ENCODE measurements at regions not wholly inside any gene's neighbourhood (a gene's known extent, or its start where the extent isn't known, plus 50 kb on each side); places are given as distances from the start of the nearest gene placed in this dataset.

GRCh38 chr15:46617507-46617906 is 982.7 kb downstream of the SQOR start:
- POLR2A ChIA-PET (ENCODE audit: unreplicated experiment), result no interaction called here
- H2AK5ac ChIP-seq (ENCODE audit: low read depth, low read length), result no peak overlapping the region
- intact Hi-C loops (cut with micrococcal nuclease), result no loop called here

More at GRCh38 chr15:46617507-46617906, 982.7 kb downstream of the SQOR start:
- no peak overlapping the region for H2BK5ac ChIP-seq (ENCODE audit: low read depth, low read length, poor library complexity, severe bottlenecking)
- no peak overlapping the region for H3K18ac ChIP-seq (ENCODE audit: low read depth, low read length)
- no peaks in the 10 kb centered on the region for H4K20me1 ChIP-seq (ENCODE audit: insufficient read depth, low read length)
- no peaks in the 10 kb centered on the region for H3K9me1 ChIP-seq (ENCODE audit: insufficient read depth, low read length)
- in situ Hi-C loops (cut with MboI; ENCODE audit: low sequenced_read_pairs), result no loop called here
- no peaks in the 10 kb centered on the region for H3K36me3 ChIP-seq (ENCODE audit: control insufficient read depth, insufficient read depth, low read length)
- H3K4me2 ChIP-seq (ENCODE audit: low read depth, low read length), result no peak overlapping the region
- H3K4me1 ChIP-seq (ENCODE audit: control insufficient read depth, insufficient read depth, low read length), result no peaks in the 10 kb centered on the region
- no peak overlapping the region for H3K9ac ChIP-seq (ENCODE audit: low read depth, low read length)
- no peak overlapping the region for H2BK120ac ChIP-seq (ENCODE audit: low read depth, low read length)
- TF ChIP-seq RAD21 (IDR thresholded peaks at IDR 0.05; ENCODE audit: low read length), result no peak
- no peak for TF ChIP-seq USF2 (IDR thresholded peaks at IDR 0.05; ENCODE audit: low read depth, low read length)
- peak; percentile 67 for TF ChIP-seq MAFK (IDR thresholded peaks at IDR 0.05; ENCODE audit: low read depth, low read length)
- no peak for TF ChIP-seq POLR2A (IDR thresholded peaks at IDR 0.05; ENCODE audit: low read depth, low read length)
- no peak for TF ChIP-seq SMC3 (IDR thresholded peaks at IDR 0.05; ENCODE audit: low read depth, low read length)
- no peak for TF ChIP-seq FOS (IDR thresholded peaks at IDR 0.05; ENCODE audit: low read depth, low read length)
- TF ChIP-seq, protein P1, sequence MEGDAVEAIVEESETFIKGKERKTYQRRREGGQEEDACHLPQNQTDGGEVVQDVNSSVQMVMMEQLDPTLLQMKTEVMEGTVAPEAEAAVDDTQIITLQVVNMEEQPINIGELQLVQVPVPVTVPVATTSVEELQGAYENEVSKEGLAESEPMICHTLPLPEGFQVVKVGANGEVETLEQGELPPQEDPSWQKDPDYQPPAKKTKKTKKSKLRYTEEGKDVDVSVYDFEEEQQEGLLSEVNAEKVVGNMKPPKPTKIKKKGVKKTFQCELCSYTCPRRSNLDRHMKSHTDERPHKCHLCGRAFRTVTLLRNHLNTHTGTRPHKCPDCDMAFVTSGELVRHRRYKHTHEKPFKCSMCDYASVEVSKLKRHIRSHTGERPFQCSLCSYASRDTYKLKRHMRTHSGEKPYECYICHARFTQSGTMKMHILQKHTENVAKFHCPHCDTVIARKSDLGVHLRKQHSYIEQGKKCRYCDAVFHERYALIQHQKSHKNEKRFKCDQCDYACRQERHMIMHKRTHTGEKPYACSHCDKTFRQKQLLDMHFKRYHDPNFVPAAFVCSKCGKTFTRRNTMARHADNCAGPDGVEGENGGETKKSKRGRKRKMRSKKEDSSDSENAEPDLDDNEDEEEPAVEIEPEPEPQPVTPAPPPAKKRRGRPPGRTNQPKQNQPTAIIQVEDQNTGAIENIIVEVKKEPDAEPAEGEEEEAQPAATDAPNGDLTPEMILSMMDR (conservative IDR thresholded peaks at IDR 0.05; ENCODE audit: low read depth, low read length), result no peak
- TF ChIP-seq RCOR1 (IDR thresholded peaks at IDR 0.05; ENCODE audit: insufficient replicate concordance, low read length), result no peak
- H3K27me3 ChIP-seq (ENCODE audit: control insufficient read depth, insufficient read depth, low read length), result no peaks in the 10 kb centered on the region
- H3K4ac ChIP-seq (ENCODE audit: low read depth, low read length), result no peak overlapping the region
- no peak overlapping the region for H2AK9ac ChIP-seq (replicated peaks; ENCODE audit: low read depth, low read length, poor library complexity)
- dilution Hi-C loops (cut with HindIII; ENCODE audit: low sequenced_read_pairs, unreplicated experiment), result no loop called here
- no peak overlapping the region for H4K91ac ChIP-seq (ENCODE audit: insufficient read depth, low read depth, low read length)
- no peak for DNase-seq
- no TSS peak for BruUV-seq (replicated peaks)
- CTCF ChIA-PET, result no interaction called here
- no peak overlapping the region for H3K56ac ChIP-seq (ENCODE audit: extremely low read depth, insufficient read depth, low read length)
- no peak overlapping the region for H2BK20ac ChIP-seq (ENCODE audit: low read depth, low read length)
- no peak overlapping the region for H3K4me3 ChIP-seq (ENCODE audit: insufficient read depth, low read depth, low read length)
- no peak overlapping the region for H3K23ac ChIP-seq (ENCODE audit: low read depth, low read length)
- H2BK15ac ChIP-seq (ENCODE audit: low read depth, low read length), result no peak overlapping the region
- no peak overlapping the region for H3K27ac ChIP-seq (ENCODE audit: insufficient read depth, low read length)
- H4K5ac ChIP-seq (ENCODE audit: low read depth, low read length), result no peak overlapping the region
- no peak overlapping the region for H2AFZ ChIP-seq (replicated peaks; ENCODE audit: low read length, poor library complexity)
- peaks cover 7% of the 10 kb centered on the region for H3K9me3 ChIP-seq (ENCODE audit: control insufficient read depth, insufficient read depth, low read length)
- no peaks in the 10 kb centered on the region for H3K79me1 ChIP-seq (ENCODE audit: low read depth in 1 of 2, low read length in 2 of 2)
- H3K14ac ChIP-seq (replicated peaks; ENCODE audit: low read depth, low read length), result no peak overlapping the region
- no peak for ATAC-seq (ENCODE audit: low read depth)
- no peak overlapping the region for H4K8ac ChIP-seq (ENCODE audit: low read depth in 2 of 2, low read length in 2 of 2)

Measured in IMR-90 (cell line).